ENCODE measurements at regions not wholly inside any gene's neighbourhood (a gene's known extent, or its start where the extent isn't known, plus 50 kb on each side); places are given as distances from the start of the nearest gene placed in this dataset.
"Not testable (repeated sequence)": the region's sequence is repeated elsewhere in the genome, so short reads cannot be mapped to it uniquely, and the experiment has no call there.

DNA sequence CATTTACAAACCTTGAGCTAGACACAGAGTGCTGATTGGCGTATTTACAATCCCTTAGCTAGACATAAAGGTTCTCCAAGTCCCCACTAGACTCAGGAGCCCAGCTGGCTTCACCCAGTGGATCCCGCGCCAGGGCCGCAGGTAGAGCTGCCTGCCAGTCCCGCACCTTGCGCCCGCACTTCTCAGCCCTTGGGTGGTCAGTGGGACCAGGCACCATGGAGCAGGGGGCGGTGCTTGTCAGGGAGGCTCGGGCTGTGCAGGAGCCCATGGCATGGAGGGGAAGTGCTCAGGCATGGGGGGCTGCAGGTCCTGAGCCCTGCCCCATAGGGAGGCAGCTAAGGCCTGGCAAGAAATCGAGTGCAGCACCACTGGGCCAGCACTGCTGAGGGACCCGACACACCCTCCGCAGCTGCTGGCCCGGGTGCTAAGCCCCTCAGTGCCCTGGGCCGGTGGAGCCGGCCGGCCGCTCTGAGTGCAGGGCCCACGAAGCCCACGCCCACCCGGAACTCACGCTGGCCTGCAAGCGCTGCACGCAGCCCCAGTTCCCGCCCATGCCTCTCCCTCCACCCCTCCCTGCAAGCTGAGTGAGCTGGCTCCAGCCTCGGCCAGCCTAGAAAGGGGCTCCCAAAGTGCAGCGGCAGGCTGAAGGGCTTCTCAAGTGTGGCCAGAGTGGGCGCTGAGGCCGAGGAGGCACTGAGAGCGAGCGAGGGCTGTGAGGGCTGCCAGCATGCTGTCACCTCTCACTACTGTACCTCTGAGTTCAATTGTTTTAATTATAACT is 1213.9 kb downstream of the OTOL1 start:
- H3K27ac ChIP-seq, result no peak overlapping the region
- no peak for ATAC-seq (replicated peaks in 6 of 8)
- in situ Hi-C loops (cut with MboI; ENCODE audit: low pct_unique_long_range_greater_than_20kb in 2 of 9, low sequenced_read_pairs in 9 of 9, unreplicated experiment in 9 of 9), result no loop called here
- 92 to 100% (median 94%) methylated on average over 5 to 8 of the region's 30 CpGs; no CpG with 5 or more reads in 5 of the 10 experiments for WGBS, 10 experiments
- H3K4me1 ChIP-seq (replicated peaks in 1 of 2), result no peaks in the 10 kb centered on the region
- no peak overlapping the region for H3K4me3 ChIP-seq

DNA sequence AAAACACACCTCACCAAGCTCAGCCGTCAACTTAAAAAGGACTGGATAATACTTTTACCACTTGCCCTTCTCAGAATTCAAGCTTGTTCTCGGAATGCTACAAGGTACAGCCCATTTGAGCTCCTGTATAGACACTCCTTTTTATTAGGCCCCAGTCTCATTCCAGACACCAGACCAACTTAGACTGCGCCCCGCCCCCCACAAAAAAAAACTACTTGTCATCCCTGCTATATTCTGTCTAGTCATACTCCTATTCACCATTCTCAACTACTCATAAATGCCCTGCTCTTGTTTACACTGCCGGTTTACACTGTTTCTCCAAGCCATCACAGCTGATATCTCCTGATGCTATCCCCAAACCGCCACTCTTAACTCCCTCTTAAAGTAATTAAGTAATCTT is 1220.5 kb downstream of the OTOL1 start:
- WGBS, 10 experiments, result 40 to 90% (median 71%) methylated on average over 1 to 4 of the region's 6 CpGs; no CpG with 5 or more reads in 2 of the 10 experiments
- in situ Hi-C loops (cut with MboI; ENCODE audit: low pct_unique_long_range_greater_than_20kb in 2 of 9, low sequenced_read_pairs in 9 of 9, unreplicated experiment in 9 of 9); H3K4me1 ChIP-seq (replicated peaks in 1 of 2); H3K27ac ChIP-seq; ATAC-seq (replicated peaks in 6 of 8); H3K4me3 ChIP-seq: not testable (repeated sequence)

DNA sequence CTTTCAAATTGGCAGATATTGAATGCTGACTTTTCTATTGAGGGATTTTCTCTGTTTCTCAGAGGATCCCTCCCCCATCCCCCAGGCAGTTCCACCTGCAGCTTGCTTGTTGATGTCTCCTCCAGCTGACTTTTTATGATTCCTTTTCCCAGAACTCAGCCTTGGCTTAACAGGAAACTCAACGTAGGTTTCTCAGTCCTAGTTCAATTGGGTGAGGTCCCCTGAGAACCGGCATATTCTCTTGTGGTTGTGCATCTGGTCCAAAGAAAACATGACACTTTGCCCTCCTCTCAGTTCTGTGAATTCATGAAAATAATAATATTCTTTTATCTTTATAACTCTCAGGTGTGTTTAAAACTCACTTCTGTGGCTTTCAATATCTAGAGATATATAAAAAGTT is 1222.1 kb downstream of the OTOL1 start:
- WGBS, 10 experiments, result 34 to 90% (median 54%) methylated on average over 1 to 2 of the region's 2 CpGs; no CpG with 5 or more reads in 2 of the 10 experiments

DNA sequence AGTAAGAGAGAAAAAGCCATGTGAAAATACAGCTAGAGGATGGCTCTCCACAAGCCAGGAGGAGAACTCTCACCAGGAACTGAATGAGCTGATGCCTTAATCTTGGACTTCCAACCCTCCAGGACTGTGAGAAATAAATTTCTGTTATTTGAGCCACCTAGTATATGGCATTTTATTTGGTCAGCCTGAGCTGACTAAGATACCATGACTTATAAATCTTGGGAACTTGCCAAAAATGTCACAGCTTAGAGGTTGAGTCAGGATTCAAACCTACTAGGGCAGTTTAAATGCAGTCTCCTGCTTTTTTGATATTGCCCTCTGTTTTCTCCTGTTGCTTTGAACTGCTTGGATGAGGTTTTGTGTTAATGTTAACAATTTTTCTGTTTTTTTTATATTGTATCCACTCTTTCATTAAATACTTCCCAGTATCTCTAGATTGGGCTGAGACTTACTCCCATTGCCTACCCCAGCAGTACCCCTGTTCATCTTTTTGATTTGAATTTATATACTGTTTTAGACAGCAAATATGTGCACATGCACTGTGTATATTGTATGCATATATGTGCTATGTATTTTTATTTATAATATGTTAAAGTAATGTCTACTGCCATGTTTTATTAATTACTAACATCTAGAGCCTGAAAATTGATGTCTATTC is 1223.2 kb downstream of the OTOL1 start:
- no peaks in the 10 kb centered on the region for H3K4me1 ChIP-seq (replicated peaks in 1 of 2)
- peak in 3 of 8 experiments; percentile 49 to 89 (median 79) for ATAC-seq (replicated peaks in 6 of 8)
- in situ Hi-C loops (cut with MboI; ENCODE audit: low pct_unique_long_range_greater_than_20kb in 2 of 9, low sequenced_read_pairs in 9 of 9, unreplicated experiment in 9 of 9), result no loop called here
- H3K27ac ChIP-seq, result no peak overlapping the region
- no peak overlapping the region for H3K4me3 ChIP-seq

More for the DNA sequence above, 1222.1 kb downstream of the OTOL1 start:
- Histone ChIP-seq H3K27ac (no peak overlapping the region), H3K4me3 (no peak overlapping the region), H3K4me1 (replicated peaks in 1 of 2) (no peaks in the 10 kb centered on the region)
- in situ Hi-C loops (cut with MboI; ENCODE audit: low pct_unique_long_range_greater_than_20kb in 2 of 9, low sequenced_read_pairs in 9 of 9, unreplicated experiment in 9 of 9), result no loop called here
- ATAC-seq (replicated peaks in 6 of 8), result peak in 2 of 8 experiments; percentile 11 to 21

DNA sequence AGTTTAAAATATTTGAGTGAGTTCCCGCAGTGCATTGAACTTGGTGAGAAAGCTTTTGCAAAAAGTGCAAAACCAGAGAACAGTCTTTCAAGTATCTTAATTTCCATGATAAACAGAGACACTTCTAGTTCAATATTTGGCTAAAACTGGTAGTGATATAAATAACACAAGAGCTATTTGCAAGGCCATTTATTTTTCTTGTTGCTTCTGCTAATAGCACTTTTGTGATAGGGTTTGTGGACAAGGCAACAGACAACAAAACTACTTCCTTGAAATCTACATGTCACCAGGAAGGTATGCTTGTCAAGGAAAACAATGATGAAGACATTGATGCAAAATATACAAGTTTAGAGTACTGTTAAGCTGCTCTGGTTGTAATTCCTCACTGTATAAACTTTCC is 1225.1 kb downstream of the OTOL1 start:
- peak in 4 of 8 experiments; percentile 10 to 81 (median 44) for ATAC-seq (replicated peaks in 6 of 8)
- in situ Hi-C loops (cut with MboI; ENCODE audit: low pct_unique_long_range_greater_than_20kb in 2 of 9, low sequenced_read_pairs in 9 of 9, unreplicated experiment in 9 of 9), result no loop called here
- Histone ChIP-seq H3K27ac (no peak overlapping the region), H3K4me3 (no peak overlapping the region), H3K4me1 (replicated peaks in 1 of 2) (no peaks in the 10 kb centered on the region)
- WGBS, 10 experiments, result 0 to 100% (median 43%) methylated on average over 1 of the region's 1 CpG; no CpG with 5 or more reads in 2 of the 10 experiments

DNA sequence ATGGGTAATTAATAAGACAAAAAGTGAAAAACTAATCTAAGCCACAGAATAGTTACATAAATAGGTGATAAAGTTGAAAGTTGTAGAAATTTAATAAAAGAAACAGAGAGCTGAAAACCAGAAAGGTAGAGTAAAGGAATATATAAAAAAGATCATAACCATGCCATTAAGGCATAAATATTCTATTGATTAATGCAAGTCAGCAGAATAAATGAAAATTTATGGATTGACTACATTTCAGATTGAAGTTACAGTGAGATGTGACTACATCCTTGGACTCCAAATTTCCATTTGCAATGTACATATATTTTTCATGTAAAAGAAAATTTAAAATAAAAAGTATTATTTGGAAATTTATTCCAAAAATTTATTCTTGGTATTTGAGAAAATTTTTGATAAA is 1225.7 kb downstream of the OTOL1 start:
- H3K4me3 ChIP-seq, result no peak overlapping the region
- no peak for ATAC-seq (replicated peaks in 6 of 8)
- H3K27ac ChIP-seq, result no peak overlapping the region
- in situ Hi-C loops (cut with MboI; ENCODE audit: low pct_unique_long_range_greater_than_20kb in 2 of 9, low sequenced_read_pairs in 9 of 9, unreplicated experiment in 9 of 9), result no loop called here
- H3K4me1 ChIP-seq (replicated peaks in 1 of 2), result no peaks in the 10 kb centered on the region

DNA sequence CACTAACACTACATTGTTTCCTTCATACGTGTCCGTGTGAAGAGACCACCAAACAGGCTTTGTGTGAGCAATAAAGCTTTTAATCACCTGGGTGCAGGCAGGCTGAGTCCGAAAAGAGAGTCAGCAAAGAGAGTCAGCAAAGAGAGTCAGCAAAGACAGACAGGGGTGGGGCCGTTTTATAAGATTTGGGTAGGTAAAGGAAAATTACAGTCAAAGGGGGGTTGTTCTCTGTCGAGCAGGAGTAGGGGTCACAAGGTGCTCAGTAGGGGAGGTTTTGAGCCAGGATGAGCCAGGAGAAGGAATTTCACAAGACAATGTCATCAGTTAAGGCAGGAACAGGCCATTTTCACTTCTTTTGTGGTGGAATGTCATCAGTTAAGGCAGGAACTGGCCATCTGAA is 1226.2 kb downstream of the OTOL1 start:
- ATAC-seq (replicated peaks in 6 of 8); H3K27ac ChIP-seq; H3K4me3 ChIP-seq; H3K4me1 ChIP-seq (replicated peaks in 1 of 2); in situ Hi-C loops (cut with MboI; ENCODE audit: low pct_unique_long_range_greater_than_20kb in 2 of 9, low sequenced_read_pairs in 9 of 9, unreplicated experiment in 9 of 9): not testable (repeated sequence)
- 34 to 86% (median 67%) methylated on average over 2 to 4 of the region's 5 CpGs; no CpG with 5 or more reads in 4 of the 10 experiments for WGBS, 10 experiments

DNA sequence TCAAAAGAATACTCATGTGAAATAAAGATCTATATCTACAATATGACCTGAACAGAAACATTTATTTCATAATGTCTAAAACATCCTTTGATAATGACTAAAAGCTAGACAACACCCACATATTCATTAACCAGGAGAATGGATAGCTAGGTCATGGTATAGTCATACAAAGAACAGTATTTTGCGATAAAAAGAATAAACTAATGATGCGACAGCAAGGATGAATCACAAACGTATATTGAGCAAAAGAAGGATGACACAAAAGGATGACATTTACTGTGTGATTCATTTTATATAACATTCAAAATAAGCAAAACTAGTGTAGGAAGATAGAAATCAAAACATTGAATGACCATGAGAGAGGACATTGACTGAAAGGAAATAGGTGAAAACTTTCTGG is 1233.1 kb downstream of the OTOL1 start:
- H3K4me3 ChIP-seq, result no peak overlapping the region
- H3K27ac ChIP-seq, result no peak overlapping the region
- H3K4me1 ChIP-seq (replicated peaks in 1 of 2), result no peaks in the 10 kb centered on the region
- WGBS, 10 experiments, result 4 to 100% (median 85%) methylated on average over 1 to 3 of the region's 3 CpGs; no CpG with 5 or more reads in 1 of the 10 experiments
- no peak for ATAC-seq (replicated peaks in 6 of 8)
- in situ Hi-C loops (cut with MboI; ENCODE audit: low pct_unique_long_range_greater_than_20kb in 2 of 9, low sequenced_read_pairs in 9 of 9, unreplicated experiment in 9 of 9), result no loop called here

DNA sequence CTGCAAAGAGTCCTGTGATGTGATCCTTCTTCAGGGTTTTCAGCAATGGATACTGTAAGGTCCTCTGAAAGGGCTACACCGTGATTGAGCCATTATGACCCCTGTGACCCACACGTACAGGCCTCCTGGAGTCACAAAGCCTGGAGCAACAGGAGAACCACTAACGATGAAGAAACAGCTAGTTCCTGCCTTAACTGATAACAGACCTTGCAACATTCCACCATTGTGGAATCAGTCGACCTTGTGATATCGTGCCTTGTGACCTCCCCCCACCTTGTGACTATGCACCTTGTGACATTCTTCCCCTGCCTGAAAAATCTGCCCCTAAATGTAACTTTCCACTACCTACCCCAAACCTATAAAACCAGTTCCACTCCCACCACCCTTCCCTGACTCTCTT is 1235.4 kb downstream of the OTOL1 start:
- H3K4me3 ChIP-seq; in situ Hi-C loops (cut with MboI; ENCODE audit: low pct_unique_long_range_greater_than_20kb in 2 of 9, low sequenced_read_pairs in 9 of 9, unreplicated experiment in 9 of 9); ATAC-seq (replicated peaks in 6 of 8); H3K27ac ChIP-seq; H3K4me1 ChIP-seq (replicated peaks in 1 of 2): not testable (repeated sequence)
- 40 to 100% (median 72%) methylated on average over 1 to 4 of the region's 5 CpGs; no CpG with 5 or more reads in 3 of the 10 experiments for WGBS, 10 experiments

DNA sequence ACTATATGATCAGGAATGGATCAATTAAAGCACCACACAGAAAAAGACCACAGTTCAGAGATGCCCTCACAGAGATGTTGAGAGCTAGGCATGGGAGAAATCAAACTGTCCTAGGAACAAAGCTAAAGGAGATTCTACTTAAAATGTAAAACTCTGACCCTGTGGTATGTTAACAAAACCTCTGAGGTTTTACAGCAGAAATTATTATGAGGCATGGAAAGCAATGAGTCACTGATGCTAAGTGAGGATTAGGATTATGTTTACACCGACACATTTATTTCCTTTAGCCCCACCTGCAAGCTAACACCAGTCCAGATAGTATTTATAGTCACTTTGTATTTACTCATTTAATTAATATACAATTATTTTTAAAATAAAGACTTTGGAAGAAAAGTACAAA is 1242.2 kb downstream of the OTOL1 start:
- Histone ChIP-seq H3K27ac (no peak overlapping the region), H3K4me1 (replicated peaks in 1 of 2) (no peaks in the 10 kb centered on the region), H3K4me3 (no peak overlapping the region)
- ATAC-seq (replicated peaks in 6 of 8), result peak in 3 of 8 experiments; percentile 71 to 95 (median 94)
- 0 to 100% (median 50%) methylated on average over 1 of the region's 1 CpG; no CpG with 5 or more reads in 2 of the 10 experiments for WGBS, 10 experiments
- in situ Hi-C loops (cut with MboI; ENCODE audit: low pct_unique_long_range_greater_than_20kb in 2 of 9, low sequenced_read_pairs in 9 of 9, unreplicated experiment in 9 of 9), result no loop called here

DNA sequence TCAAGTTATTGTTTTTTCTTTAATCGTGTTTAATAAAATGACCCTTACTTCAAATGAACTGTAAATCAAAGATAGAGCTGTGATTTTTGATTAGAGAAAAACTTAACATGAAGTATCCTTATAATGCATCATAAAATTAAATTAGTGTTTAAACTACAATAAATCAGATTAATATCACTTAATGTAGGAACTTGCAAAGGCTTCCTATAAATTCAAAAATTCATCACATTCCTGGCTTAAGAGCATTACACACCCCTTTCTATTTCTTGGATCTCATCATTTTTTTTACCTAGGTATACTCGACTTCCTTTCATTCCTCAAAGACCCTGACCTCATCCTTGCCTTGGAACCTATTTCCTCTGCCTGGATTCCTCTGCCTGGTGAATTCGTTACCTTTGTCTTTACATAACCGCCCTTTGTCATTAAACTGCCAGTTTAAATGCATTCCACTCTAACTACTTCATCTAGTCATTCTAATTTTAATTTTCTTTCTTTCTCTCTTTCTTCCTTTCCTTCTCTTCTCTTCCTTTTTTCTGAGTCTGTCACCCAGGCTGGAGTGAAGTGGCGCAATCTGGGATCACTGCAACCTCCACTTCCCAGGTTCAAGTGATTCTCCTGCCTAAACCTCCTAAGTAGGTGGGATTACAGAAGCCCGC is 1244.5 kb downstream of the OTOL1 start:
- ATAC-seq (replicated peaks in 6 of 8), result no peak
- no peak overlapping the region for H3K4me3 ChIP-seq
- 37 to 93% (median 80%) methylated on average over 2 to 6 of the region's 6 CpGs for WGBS, 10 experiments
- H3K4me1 ChIP-seq (replicated peaks in 1 of 2), result no peaks in the 10 kb centered on the region
- in situ Hi-C loops (cut with MboI; ENCODE audit: low pct_unique_long_range_greater_than_20kb in 2 of 9, low sequenced_read_pairs in 9 of 9, unreplicated experiment in 9 of 9), result no loop called here
- no peak overlapping the region for H3K27ac ChIP-seq

DNA sequence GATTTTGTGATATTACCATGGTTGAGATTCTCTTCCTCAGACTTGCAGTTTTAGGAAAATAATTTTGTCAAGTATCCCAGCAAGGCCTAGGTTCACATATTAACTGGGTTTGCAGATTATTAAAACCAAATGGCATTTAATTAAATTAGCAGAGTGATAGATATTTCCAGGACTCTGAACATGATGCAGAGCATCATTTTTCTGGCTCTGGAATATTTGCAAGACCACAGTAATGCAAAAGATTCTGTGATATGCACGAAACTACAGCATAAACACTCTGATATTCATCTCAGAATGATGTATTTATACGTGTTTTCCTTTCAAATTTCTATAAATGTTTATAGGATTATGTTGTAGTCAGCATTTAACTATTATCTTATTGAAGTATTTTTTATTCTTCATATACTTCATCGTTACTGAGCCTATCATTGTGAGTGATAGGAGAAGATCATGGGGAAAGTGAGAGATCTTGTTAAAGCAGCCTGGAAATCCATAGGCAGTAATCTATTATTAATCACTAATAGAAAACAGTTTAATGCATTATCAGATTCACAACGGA is 1245.6 kb downstream of the OTOL1 start:
- in situ Hi-C loops (cut with MboI; ENCODE audit: low pct_unique_long_range_greater_than_20kb in 2 of 9, low sequenced_read_pairs in 9 of 9, unreplicated experiment in 9 of 9), result no loop called here
- Histone ChIP-seq H3K4me3 (no peak overlapping the region), H3K27ac (no peak overlapping the region), H3K4me1 (replicated peaks in 1 of 2) (no peaks in the 10 kb centered on the region)
- no peak for ATAC-seq (replicated peaks in 6 of 8)
- 12 to 93% (median 84%) methylated on average over 1 to 4 of the region's 4 CpGs for WGBS, 10 experiments

DNA sequence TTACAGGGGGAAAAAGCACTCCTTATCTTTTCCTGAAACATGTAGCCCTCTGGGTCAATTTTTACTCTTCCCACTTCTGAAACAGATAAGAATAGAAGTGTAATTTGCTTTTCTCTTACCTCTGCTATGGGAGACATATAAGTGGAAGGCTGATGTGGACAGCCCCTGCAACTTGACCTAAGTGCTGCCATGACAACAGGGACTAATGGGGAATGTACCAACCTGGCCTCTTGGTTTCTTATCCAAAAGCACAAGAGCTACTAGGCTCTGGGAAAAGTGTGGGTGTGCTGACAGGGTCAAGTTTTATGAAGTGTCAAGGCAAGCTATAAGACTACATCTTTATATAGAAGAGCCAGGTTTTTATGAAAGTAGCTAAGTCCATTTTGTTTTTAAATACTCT is 1246.5 kb downstream of the OTOL1 start:
- no peak for ATAC-seq (replicated peaks in 6 of 8)
- Histone ChIP-seq H3K4me1 (replicated peaks in 1 of 2) (no peaks in the 10 kb centered on the region), H3K4me3 (no peak overlapping the region), H3K27ac (no peak overlapping the region)
- in situ Hi-C loops (cut with MboI; ENCODE audit: low pct_unique_long_range_greater_than_20kb in 2 of 9, low sequenced_read_pairs in 9 of 9, unreplicated experiment in 9 of 9), result no loop called here
